LNCaP clone FGC (cell line): ENCODE measurements at regions not wholly inside any gene's neighbourhood (a gene's known extent, or its start where the extent isn't known, plus 50 kb on each side); places are given as distances from the start of the nearest gene placed in this dataset.

Source experiments
- DNase-seq: peaks from one replicate; pipeline ENCODE4 v3.0.0-alpha.2; 2011; ENCODE audit warnings: low read depth
- H3K4me3 ChIP-seq: 2 replicates; pipeline ENCODE4 v1.5.1; 2011; ENCODE audit warnings: mild to moderate bottlenecking, low read depth, low read length, control low read depth
- CTCF ChIP-seq: IDR thresholded peaks from 2 replicates; pipeline ENCODE4 v1.5.1; 2012; ENCODE audit warnings: mild to moderate bottlenecking; ENCODE audit not compliant: control insufficient read depth, insufficient read depth; ENCODE audit errors: extremely low read depth

GRCh38 chr3:144221761-144222160, 250.1 kb downstream of the DIPK2A start:
- TF ChIP-seq CTCF: no peak
- DNase-seq: no peak
- H3K4me3 ChIP-seq: no peak overlapping the region

GRCh38 chr3:144229330-144229729, 257.7 kb downstream of the DIPK2A start:
- no peak overlapping the region for H3K4me3 ChIP-seq
- DNase-seq: no peak

GRCh38 chr3:144229953-144230352, 258.3 kb downstream of the DIPK2A start:
- no peak for TF ChIP-seq CTCF
- no peak for DNase-seq
- no peak overlapping the region for H3K4me3 ChIP-seq

More at GRCh38 chr3:144229330-144229729, 257.7 kb downstream of the DIPK2A start:
- TF ChIP-seq CTCF: no peak

GRCh38 chr3:144235489-144235888, 263.9 kb downstream of the DIPK2A start:
- TF ChIP-seq CTCF: 0 out of 2 replicates have a peak, but pooled peaks have one; percentile 5
- no peak for DNase-seq
- no peak overlapping the region for H3K4me3 ChIP-seq

GRCh38 chr3:144237351-144237750, 265.7 kb downstream of the DIPK2A start:
- H3K4me3 ChIP-seq: no peak overlapping the region
- no peak for DNase-seq
- no peak for TF ChIP-seq CTCF

GRCh38 chr3:144241404-144241803, 269.8 kb downstream of the DIPK2A start:
- no peak for TF ChIP-seq CTCF
- no peak overlapping the region for H3K4me3 ChIP-seq
- DNase-seq: no peak

GRCh38 chr3:144242747-144243146, 271.1 kb downstream of the DIPK2A start:
- no peak for DNase-seq
- H3K4me3 ChIP-seq: no peak overlapping the region
- TF ChIP-seq CTCF: no peak
